ENCODE measurements at regions not wholly inside any gene's neighbourhood (a gene's known extent, or its start where the extent isn't known, plus 50 kb on each side); places are given as distances from the start of the nearest gene placed in this dataset.
A peak's percentile ranks its signal among the peaks of the same experiment; 100 is the strongest.
"Not testable (repeated sequence)": the region's sequence is repeated elsewhere in the genome, so short reads cannot be mapped to it uniquely, and the experiment has no call there.

GRCh38 chr4:110869862-110870572, 247.1 kb upstream of the PITX2 start:
- H3K4me3 ChIP-seq (ENCODE audit: low read depth, low read length), result no peak overlapping the region
- TF ChIP-seq, protein P1, sequence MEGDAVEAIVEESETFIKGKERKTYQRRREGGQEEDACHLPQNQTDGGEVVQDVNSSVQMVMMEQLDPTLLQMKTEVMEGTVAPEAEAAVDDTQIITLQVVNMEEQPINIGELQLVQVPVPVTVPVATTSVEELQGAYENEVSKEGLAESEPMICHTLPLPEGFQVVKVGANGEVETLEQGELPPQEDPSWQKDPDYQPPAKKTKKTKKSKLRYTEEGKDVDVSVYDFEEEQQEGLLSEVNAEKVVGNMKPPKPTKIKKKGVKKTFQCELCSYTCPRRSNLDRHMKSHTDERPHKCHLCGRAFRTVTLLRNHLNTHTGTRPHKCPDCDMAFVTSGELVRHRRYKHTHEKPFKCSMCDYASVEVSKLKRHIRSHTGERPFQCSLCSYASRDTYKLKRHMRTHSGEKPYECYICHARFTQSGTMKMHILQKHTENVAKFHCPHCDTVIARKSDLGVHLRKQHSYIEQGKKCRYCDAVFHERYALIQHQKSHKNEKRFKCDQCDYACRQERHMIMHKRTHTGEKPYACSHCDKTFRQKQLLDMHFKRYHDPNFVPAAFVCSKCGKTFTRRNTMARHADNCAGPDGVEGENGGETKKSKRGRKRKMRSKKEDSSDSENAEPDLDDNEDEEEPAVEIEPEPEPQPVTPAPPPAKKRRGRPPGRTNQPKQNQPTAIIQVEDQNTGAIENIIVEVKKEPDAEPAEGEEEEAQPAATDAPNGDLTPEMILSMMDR (conservative IDR thresholded peaks at IDR 0.05; ENCODE audit: low read depth, low read length), result no peak
- DNase-seq (ENCODE audit: low read depth), result peak; percentile 70

GRCh38 chr4:110876214-110876613, 253.3 kb upstream of the PITX2 start:
- H3K4me3 ChIP-seq (ENCODE audit: low read depth, low read length); DNase-seq (ENCODE audit: low read depth): not testable (repeated sequence)

DNA sequence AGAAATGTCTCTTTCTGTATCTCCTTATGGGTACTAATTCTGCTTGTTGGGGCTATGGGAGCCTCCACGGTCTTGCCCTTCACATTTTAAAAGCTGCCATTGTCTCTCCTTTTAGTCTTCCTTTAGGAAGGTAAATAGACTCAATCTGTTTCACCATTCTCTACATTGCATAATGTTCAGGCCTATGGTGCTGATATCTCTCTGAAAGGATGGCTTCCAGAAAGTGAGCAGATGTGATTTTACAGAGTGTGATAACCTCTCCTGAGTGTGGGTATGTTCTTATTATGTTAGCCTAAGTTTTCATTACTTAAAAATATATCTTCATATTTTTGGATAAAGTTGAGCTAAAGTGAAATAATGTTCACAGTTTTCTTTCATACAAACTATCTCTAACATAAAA, 254.0 kb upstream of the PITX2 start:
- DNase-seq (ENCODE audit: low read depth), result no peak
- no peak overlapping the region for H3K4me3 ChIP-seq (ENCODE audit: low read depth, low read length)
- TF ChIP-seq, protein P1 (conservative IDR thresholded peaks at IDR 0.05; ENCODE audit: low read depth, low read length), result no peak

GRCh38 chr4:110877778-110878370, 255.0 kb upstream of the PITX2 start:
- DNase-seq (ENCODE audit: low read depth), result no peak
- TF ChIP-seq, protein P1 (conservative IDR thresholded peaks at IDR 0.05; ENCODE audit: low read depth, low read length), result no peak

DNA sequence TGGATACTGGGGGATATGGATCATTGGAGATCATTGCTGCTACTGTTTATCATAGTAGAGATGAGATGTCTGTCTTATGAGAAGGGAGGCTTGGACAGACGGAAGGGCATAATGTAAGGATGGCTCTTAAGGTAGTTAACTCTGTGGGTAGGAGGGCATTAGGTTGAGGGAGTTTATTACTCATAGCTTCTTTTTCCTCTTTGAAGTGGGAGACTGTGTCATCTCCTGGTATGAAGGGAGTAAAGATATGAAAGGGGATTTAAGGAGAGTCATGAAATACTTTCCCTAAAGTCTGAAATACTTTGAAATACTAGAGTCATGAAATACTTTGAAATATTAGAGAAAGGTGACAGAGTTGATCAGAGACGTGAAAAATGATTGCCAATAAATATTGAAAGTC, 255.5 kb upstream of the PITX2 start:
- TF ChIP-seq, protein P1 (conservative IDR thresholded peaks at IDR 0.05; ENCODE audit: low read depth, low read length), result no peak
- no peak for DNase-seq (ENCODE audit: low read depth)
- no peak overlapping the region for H3K4me3 ChIP-seq (ENCODE audit: low read depth, low read length)

More at GRCh38 chr4:110877778-110878370, 255.0 kb upstream of the PITX2 start:
- no peak overlapping the region for H3K4me3 ChIP-seq (ENCODE audit: low read depth, low read length)

- no peak overlapping the region for H3K4me3 ChIP-seq (ENCODE audit: low read depth, low read length)
- no peak for DNase-seq (ENCODE audit: low read depth)
- TF ChIP-seq, protein P1 (conservative IDR thresholded peaks at IDR 0.05; ENCODE audit: low read depth, low read length), result no peak
These were observed 256.1 kb upstream of the PITX2 start for GRCh38 chr4:110878956-110879355.

GRCh38 chr4:110886270-110886669, 263.4 kb upstream of the PITX2 start:
- DNase-seq (ENCODE audit: low read depth), result no peak
- no peak overlapping the region for H3K4me3 ChIP-seq (ENCODE audit: low read depth, low read length)
- TF ChIP-seq, protein P1 (conservative IDR thresholded peaks at IDR 0.05; ENCODE audit: low read depth, low read length), result no peak
